SK-N-SH treated with all-trans-retinoic acid at 6 μM for 48 hours (cell line): ENCODE measurements at regions not wholly inside any gene's neighbourhood (a gene's known extent, or its start where the extent isn't known, plus 50 kb on each side); places are given as distances from the start of the nearest gene placed in this dataset.

ENCODE experiments used
- ATAC-seq: fragments of 200-7000 bp; cut with Tn5 transposase; 3 replicates; pipeline ENCODE4 v1.9.1; 2020; ENCODE audit warnings: mild to moderate bottlenecking, moderate library complexity
- ARNTL ChIP-seq: fragments of 450-650 bp; formaldehyde crosslinking; IDR thresholded peaks from 2 replicates; pipeline ENCODE4 v1.5.0; 2020; ENCODE audit warnings: low read depth, mild to moderate bottlenecking, moderate library complexity, borderline replicate concordance
- BACH2 ChIP-seq: fragments of 250-450 bp; sonication (Bioruptor Pico); IDR thresholded peaks from 2 replicates; pipeline ENCODE4 v1.9.0; 2021; ENCODE audit warnings: mild to moderate bottlenecking, borderline replicate concordance
- CSDC2 ChIP-seq: fragments of 250-450 bp; sonication (Bioruptor Pico); IDR thresholded peaks from 2 replicates; pipeline ENCODE4 v1.5.0; 2020; ENCODE audit warnings: mild to moderate bottlenecking, moderate library complexity
- CSRNP3 ChIP-seq: fragments of 250-450 bp; sonication (Bioruptor Pico); IDR thresholded peaks from 2 replicates; pipeline ENCODE4 v1.5.1; 2021; ENCODE audit warnings: mild to moderate bottlenecking, moderate library complexity
- ESRRG ChIP-seq: fragments of 250-450 bp; sonication (Bioruptor Pico); IDR thresholded peaks from 2 replicates; pipeline ENCODE4 v1.6.1; 2021; ENCODE audit warnings: mild to moderate bottlenecking
- GLIS3 ChIP-seq: fragments of 250-450 bp; sonication (Bioruptor Pico); IDR thresholded peaks from 2 replicates; pipeline ENCODE4 v1.5.0; 2020; ENCODE audit warnings: mild to moderate bottlenecking, moderate library complexity
- ISL1 ChIP-seq: fragments of 250-450 bp; sonication (Bioruptor Pico); IDR thresholded peaks from 2 replicates; pipeline ENCODE4 v2.1.2; 2022; ENCODE audit warnings: mild to moderate bottlenecking, moderate library complexity
- OSR1 ChIP-seq: fragments of 250-450 bp; sonication (Bioruptor Pico); IDR thresholded peaks from 2 replicates; pipeline ENCODE4 v1.8.0; 2022; ENCODE audit warnings: moderate library complexity, mild to moderate bottlenecking, inconsistent platforms
- PATZ1 ChIP-seq: fragments of 250-450 bp; sonication (Bioruptor Pico); IDR thresholded peaks from 2 replicates; pipeline ENCODE4 v1.8.0; 2020; ENCODE audit warnings: mild to moderate bottlenecking, moderate library complexity, borderline replicate concordance
- POU6F1 ChIP-seq: fragments of 250-450 bp; sonication (Bioruptor Pico); IDR thresholded peaks from 2 replicates; pipeline ENCODE4 v1.8.0; 2021; ENCODE audit warnings: low read depth, mild to moderate bottlenecking, moderate library complexity, borderline replicate concordance
- PPARA ChIP-seq: fragments of 250-450 bp; sonication (Bioruptor Pico); IDR thresholded peaks from 2 replicates; pipeline ENCODE4 v1.5.0; 2020; ENCODE audit warnings: mild to moderate bottlenecking, borderline replicate concordance
- RARB ChIP-seq: fragments of 250-450 bp; sonication (Bioruptor Pico); IDR thresholded peaks from 2 replicates; pipeline ENCODE4 v1.8.0; 2021; ENCODE audit warnings: mild to moderate bottlenecking, moderate library complexity
- SNAI2 ChIP-seq: fragments of 250-450 bp; sonication (Bioruptor Pico); IDR thresholded peaks from 2 replicates; pipeline ENCODE4 v1.5.0; 2020; ENCODE audit warnings: mild to moderate bottlenecking, moderate library complexity
- TCF4 ChIP-seq: fragments of 250-450 bp; sonication (Bioruptor Pico); IDR thresholded peaks from 2 replicates; pipeline ENCODE4 v1.8.0; 2021; ENCODE audit warnings: mild to moderate bottlenecking, moderate library complexity, borderline replicate concordance
- TOX ChIP-seq: fragments of 250-450 bp; sonication (Bioruptor Pico); IDR thresholded peaks from 2 replicates; pipeline ENCODE4 v1.8.0; 2021; ENCODE audit warnings: mild to moderate bottlenecking, moderate library complexity, borderline replicate concordance
- TSHZ2 ChIP-seq: fragments of 250-450 bp; sonication (Bioruptor Pico); IDR thresholded peaks from 2 replicates; pipeline ENCODE4 v1.5.0; 2020; ENCODE audit warnings: mild to moderate bottlenecking, moderate library complexity
- ZC3H10 ChIP-seq: fragments of 250-450 bp; sonication (Bioruptor Pico); IDR thresholded peaks from 2 replicates; pipeline ENCODE4 v1.5.1; 2021; ENCODE audit warnings: mild to moderate bottlenecking, moderate library complexity
- ZFP3 ChIP-seq: fragments of 250-450 bp; sonication (Bioruptor Pico); IDR thresholded peaks from 2 replicates; pipeline ENCODE4 v1.5.0; 2020; ENCODE audit warnings: mild to moderate bottlenecking, moderate library complexity
- ZFP30 ChIP-seq: fragments of 450-650 bp; formaldehyde crosslinking; IDR thresholded peaks from 2 replicates; pipeline ENCODE4 v1.5.0; 2022; ENCODE audit warnings: mild to moderate bottlenecking, moderate library complexity
- ZNF70 ChIP-seq: fragments of 450-650 bp; formaldehyde crosslinking; IDR thresholded peaks from 2 replicates; pipeline ENCODE4 v1.5.0; 2020; ENCODE audit warnings: mild to moderate bottlenecking, moderate library complexity
- ZNF8 ChIP-seq: fragments of 450-650 bp; formaldehyde crosslinking; IDR thresholded peaks from 2 replicates; pipeline ENCODE4 v1.5.0; 2020; ENCODE audit warnings: mild to moderate bottlenecking, moderate library complexity

GRCh38 chr2:36245651-36246050 is 109.9 kb upstream of the CRIM1 start (continued):
- TF ChIP-seq GLIS3 (CRISPR knock-in tag), result no peak
- no peak for TF ChIP-seq OSR1
- TF ChIP-seq TCF4 (CRISPR knock-in tag), result no peak
- no peak for TF ChIP-seq POU6F1 (CRISPR knock-in tag)
- no peak for TF ChIP-seq ISL1 (CRISPR knock-in tag)
- TF ChIP-seq BACH2, result no peak
- TF ChIP-seq ZFP30 (CRISPR knock-in tag), result no peak

GRCh38 chr2:36238106-36238505 is 117.5 kb upstream of the CRIM1 start:
- no peak for ATAC-seq
- no peak for TF ChIP-seq OSR1
- TF ChIP-seq ESRRG (CRISPR knock-in tag), result no peak
- TF ChIP-seq TOX, result no peak

- TF ChIP-seq RARB (CRISPR knock-in tag) (no peak), PATZ1 (CRISPR knock-in tag) (no peak), ZC3H10 (CRISPR knock-in tag) (no peak), SNAI2 (CRISPR knock-in tag) (no peak), ZNF70 (CRISPR knock-in tag) (no peak), CSRNP3 (no peak), TSHZ2 (CRISPR knock-in tag) (no peak), ISL1 (CRISPR knock-in tag) (no peak), PPARA (CRISPR knock-in tag) (no peak), ZNF8 (CRISPR knock-in tag) (no peak), BACH2 (no peak), ZFP3 (CRISPR knock-in tag) (no peak), ESRRG (CRISPR knock-in tag) (no peak), ZFP30 (CRISPR knock-in tag) (no peak), CSDC2 (CRISPR knock-in tag) (no peak), GLIS3 (CRISPR knock-in tag) (no peak)
- ATAC-seq, result no peak
These were observed 119.7 kb upstream of the CRIM1 start for GRCh38 chr2:36235882-36236281.

- no peak for ATAC-seq
- TF ChIP-seq ESRRG (CRISPR knock-in tag) (no peak), CSRNP3 (no peak), ARNTL (no peak), PPARA (CRISPR knock-in tag) (no peak), PATZ1 (CRISPR knock-in tag) (no peak), ZNF8 (CRISPR knock-in tag) (no peak)
These were observed 120.2 kb upstream of the CRIM1 start for GRCh38 chr2:36235426-36235825.
